Caco-2 (cell line): ENCODE measurements at regions not wholly inside any gene's neighbourhood (a gene's known extent, or its start where the extent isn't known, plus 50 kb on each side); places are given as distances from the start of the nearest gene placed in this dataset.

Experiments used
- BruUV-seq: library from RNA; stranded (reverse); fragments of 400-500 nt; replicated peaks from 2 replicates; lab custom pipeline; 2021; lab: Mats Ljungman, UMichigan
- CTCF ChIA-PET: fragments of 300-600 bp; sonication (Branson Sonifier 250); formaldehyde crosslinking; loops from one replicate; lab custom pipeline; 2022; ENCODE audit warnings: antibody characterized with exemption; lab: Charles Lee
- POLR2A ChIA-PET: fragments of 300-600 bp; sonication (Branson Sonifier 250); formaldehyde crosslinking; loops from one replicate; lab custom pipeline; 2022; ENCODE audit warnings: antibody characterized with exemption; lab: Charles Lee
- DNase-seq, 2 experiments: peaks; one replicate each; pipeline versions ENCODE4 v3.0.0 to v3.0.0-alpha.2; 2020 to 2022
- H3K27me3 ChIP-seq: replicated peaks from 2 replicates; pipeline ENCODE4 v1.6.0; 2011; ENCODE audit warnings: low read length; ENCODE audit not compliant: control insufficient read depth, insufficient read depth
- H3K36me3 ChIP-seq: 2 replicates; pipeline ENCODE4 v1.5.1; 2011; ENCODE audit warnings: low read length; ENCODE audit not compliant: control insufficient read depth, insufficient read depth
- H3K4me1 ChIP-seq: fragments of 250-450 bp; sonication (Bioruptor Pico); 2 replicates; pipeline ENCODE4 v1.5.1; 2020; ENCODE audit warnings: mild to moderate bottlenecking
- H3K4me3 ChIP-seq: 2 replicates; pipeline ENCODE4 v1.5.1; 2011; ENCODE audit warnings: low read depth, mild to moderate bottlenecking, control low read depth, low read length
- H3K9me3 ChIP-seq: fragments of 250-450 bp; sonication (Bioruptor Pico); 2 replicates; pipeline ENCODE4 v1.5.1; 2020; ENCODE audit warnings: mild to moderate bottlenecking, moderate library complexity
- H3K27ac Mint-ChIP-seq: one replicate; pipeline ENCODE4 v1.8.0; 2022; ENCODE audit warnings: mixed read lengths; ENCODE audit not compliant: unreplicated experiment
- H3K27me3 Mint-ChIP-seq: one replicate; pipeline ENCODE4 v1.8.0; 2022; ENCODE audit warnings: mixed read lengths; ENCODE audit not compliant: insufficient read depth, unreplicated experiment
- H3K36me3 Mint-ChIP-seq: one replicate; pipeline ENCODE4 v1.8.0; 2022; ENCODE audit warnings: mild to moderate bottlenecking, mixed read lengths; ENCODE audit not compliant: insufficient read depth, unreplicated experiment
- H3K4me1 Mint-ChIP-seq: one replicate; pipeline ENCODE4 v1.8.0; 2022; ENCODE audit warnings: low read depth, mixed read lengths; ENCODE audit not compliant: unreplicated experiment
- H3K4me3 Mint-ChIP-seq: one replicate; pipeline ENCODE4 v1.8.0; 2022; ENCODE audit warnings: mild to moderate bottlenecking, moderate library complexity, mixed read lengths; ENCODE audit not compliant: unreplicated experiment
- H3K9me3 Mint-ChIP-seq: one replicate; pipeline ENCODE4 v1.8.0; 2022; ENCODE audit warnings: mixed read lengths; ENCODE audit not compliant: unreplicated experiment
- intact Hi-C: fragments of 100-400 bp; cut with micrococcal nuclease; formaldehyde crosslinking; loops from one replicate; pipeline ENCODE4 v1.10.0; 2022; ENCODE audit not compliant: unreplicated experiment
- TF ChIP-seq, protein P1 (sequence below), 2 experiments: fragments of 200-600 bp in 1 of 2; IDR thresholded peaks; 1 replicate in 1 of 2; 2 replicates in 1 of 2; pipeline versions ENCODE4 v1.5.1 to v1.8.0; 2011 to 2022; ENCODE audit warnings: antibody characterized with exemption in 1 of 2, control low read depth in 1 of 2, inconsistent platforms in 1 of 2, low read depth in 1 of 2, low read length in 1 of 2, mild to moderate bottlenecking in 1 of 2, moderate library complexity in 1 of 2; ENCODE audit not compliant: insufficient read depth in 1 of 2, severe bottlenecking in 1 of 2, unreplicated experiment in 1 of 2

DNA sequence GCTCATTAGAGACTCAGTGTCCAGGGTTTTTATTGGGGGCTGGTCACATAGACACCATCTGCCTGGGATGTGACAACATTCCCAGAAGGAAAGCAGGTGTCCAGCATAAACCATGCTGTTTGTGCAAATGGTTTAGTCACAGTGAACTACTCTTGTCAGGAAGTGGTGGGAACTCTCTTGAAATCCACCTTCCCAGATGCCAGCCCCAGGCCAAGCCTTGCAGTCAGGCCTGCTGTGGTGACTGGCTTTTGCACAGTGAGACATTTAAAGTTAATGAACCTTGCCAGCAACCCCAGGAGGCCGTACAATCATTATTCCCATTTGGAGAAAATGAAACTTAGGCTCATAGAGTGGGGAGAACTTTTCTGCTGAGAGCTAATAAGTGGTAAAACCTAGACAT is 242.5 kb upstream of the KCNG1 start:
- Mint-ChIP-seq H3K27me3 (no peaks in the 10 kb centered on the region), H3K4me3 (no peak overlapping the region), H3K36me3 (no peaks in the 10 kb centered on the region), H3K4me1 (peaks cover 9% of the 10 kb centered on the region), H3K9me3 (peaks cover 16% of the 10 kb centered on the region), H3K27ac (no peak overlapping the region)
- peaks cover 2% of the 10 kb centered on the region; the same call in 1 of the 2 replicates for H3K4me1 ChIP-seq
- intact Hi-C loops: no loop called here
- BruUV-seq: no TSS peak
- no peak overlapping the region for H3K4me3 ChIP-seq
- CTCF ChIA-PET: no interaction called here
- no peaks in the 10 kb centered on the region for H3K27me3 ChIP-seq
- POLR2A ChIA-PET: no interaction called here
- no peaks in the 10 kb centered on the region for H3K36me3 ChIP-seq
- no peak for DNase-seq
- H3K9me3 ChIP-seq: peaks cover 22% of the 10 kb centered on the region
- TF ChIP-seq, protein P1, sequence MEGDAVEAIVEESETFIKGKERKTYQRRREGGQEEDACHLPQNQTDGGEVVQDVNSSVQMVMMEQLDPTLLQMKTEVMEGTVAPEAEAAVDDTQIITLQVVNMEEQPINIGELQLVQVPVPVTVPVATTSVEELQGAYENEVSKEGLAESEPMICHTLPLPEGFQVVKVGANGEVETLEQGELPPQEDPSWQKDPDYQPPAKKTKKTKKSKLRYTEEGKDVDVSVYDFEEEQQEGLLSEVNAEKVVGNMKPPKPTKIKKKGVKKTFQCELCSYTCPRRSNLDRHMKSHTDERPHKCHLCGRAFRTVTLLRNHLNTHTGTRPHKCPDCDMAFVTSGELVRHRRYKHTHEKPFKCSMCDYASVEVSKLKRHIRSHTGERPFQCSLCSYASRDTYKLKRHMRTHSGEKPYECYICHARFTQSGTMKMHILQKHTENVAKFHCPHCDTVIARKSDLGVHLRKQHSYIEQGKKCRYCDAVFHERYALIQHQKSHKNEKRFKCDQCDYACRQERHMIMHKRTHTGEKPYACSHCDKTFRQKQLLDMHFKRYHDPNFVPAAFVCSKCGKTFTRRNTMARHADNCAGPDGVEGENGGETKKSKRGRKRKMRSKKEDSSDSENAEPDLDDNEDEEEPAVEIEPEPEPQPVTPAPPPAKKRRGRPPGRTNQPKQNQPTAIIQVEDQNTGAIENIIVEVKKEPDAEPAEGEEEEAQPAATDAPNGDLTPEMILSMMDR (IDR thresholded peaks at IDR 0.05; ENCODE audit: insufficient read depth in 1 of 2, low read depth in 1 of 2, low read length in 1 of 2, severe bottlenecking in 1 of 2, unreplicated experiment in 1 of 2): no peak

DNA sequence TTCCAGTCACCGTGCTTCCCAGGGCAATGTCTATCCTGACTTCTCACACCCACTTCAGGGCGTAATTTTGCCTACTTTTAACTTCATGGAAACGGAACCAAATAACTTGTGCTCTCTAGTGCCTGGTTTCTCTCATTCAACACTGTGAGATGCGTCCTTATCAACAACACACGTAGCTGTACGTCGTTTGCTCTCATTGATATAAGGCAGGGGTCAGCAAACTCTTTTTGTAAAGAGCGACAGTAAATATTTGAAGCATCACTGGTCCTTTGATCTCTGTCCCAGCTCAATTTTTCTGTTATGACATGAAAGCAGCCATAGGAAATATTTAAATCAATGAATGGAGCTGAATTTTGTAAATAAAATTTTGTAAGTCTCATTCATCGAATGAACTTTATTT is 239.3 kb upstream of the KCNG1 start:
- no peaks in the 10 kb centered on the region for H3K27me3 ChIP-seq
- intact Hi-C loops: no loop called here
- no TSS peak for BruUV-seq
- H3K27me3 Mint-ChIP-seq: no peaks in the 10 kb centered on the region
- H3K27ac Mint-ChIP-seq: no peak overlapping the region
- peaks cover 44% of the 10 kb centered on the region for H3K9me3 ChIP-seq
- CTCF ChIA-PET: no interaction called here
- H3K4me3 ChIP-seq: no peak overlapping the region
- H3K4me1 Mint-ChIP-seq: peaks cover 37% of the 10 kb centered on the region
- peaks cover 7% of the 10 kb centered on the region for H3K36me3 Mint-ChIP-seq
- no peaks in the 10 kb centered on the region for H3K36me3 ChIP-seq
- TF ChIP-seq, protein P1 (IDR thresholded peaks at IDR 0.05; ENCODE audit: insufficient read depth in 1 of 2, low read depth in 1 of 2, low read length in 1 of 2, severe bottlenecking in 1 of 2, unreplicated experiment in 1 of 2): no peak
- DNase-seq: no peak
- POLR2A ChIA-PET: no interaction called here
- no peak overlapping the region for H3K4me3 Mint-ChIP-seq
- peaks cover 28% of the 10 kb centered on the region for H3K4me1 ChIP-seq
- peaks cover 47% of the 10 kb centered on the region for H3K9me3 Mint-ChIP-seq

DNA sequence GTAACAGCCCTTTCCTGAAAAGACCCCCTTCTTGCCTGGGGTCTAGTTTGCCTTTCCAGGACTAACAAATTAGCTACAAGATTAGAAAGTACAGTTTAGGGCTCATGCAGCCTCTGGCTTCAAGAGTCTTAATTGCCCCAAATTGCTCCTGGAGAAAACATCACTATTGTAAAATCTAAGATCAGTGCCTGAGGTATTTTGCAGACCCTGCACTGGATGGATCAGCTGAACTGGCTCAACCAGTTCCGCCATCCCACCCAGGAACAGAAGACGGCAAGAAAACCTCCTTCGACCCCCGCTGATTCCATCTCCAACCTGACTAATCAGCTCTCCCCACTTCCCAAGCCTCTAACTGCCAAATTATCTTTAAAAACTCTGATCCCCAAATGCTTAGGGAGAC is 236.5 kb upstream of the KCNG1 start:
- Mint-ChIP-seq H3K4me1 (peaks cover 37% of the 10 kb centered on the region), H3K36me3 (peaks cover 7% of the 10 kb centered on the region), H3K27me3 (no peaks in the 10 kb centered on the region), H3K4me3 (peak overlapping the region; percentile 6), H3K27ac (peak overlapping the region; percentile 77), H3K9me3 (peaks cover 45% of the 10 kb centered on the region)
- intact Hi-C loops: no loop called here
- ChIA-PET POLR2A (no interaction called here), CTCF (interaction anchor here (1.1 kb wide), 1 partner anchor 272 kb away, joined by 3 read pairs; no protein-coding TSS in a partner anchor)
- TF ChIP-seq, protein P1 (IDR thresholded peaks at IDR 0.05; ENCODE audit: insufficient read depth in 1 of 2, low read depth in 1 of 2, low read length in 1 of 2, severe bottlenecking in 1 of 2, unreplicated experiment in 1 of 2): no peak
- no TSS peak for BruUV-seq
- no peaks in the 10 kb centered on the region for H3K36me3 ChIP-seq
- no peak overlapping the region for H3K4me3 ChIP-seq
- peaks cover 30% of the 10 kb centered on the region for H3K9me3 ChIP-seq
- peaks cover 28% of the 10 kb centered on the region for H3K4me1 ChIP-seq
- DNase-seq: peak; percentile 43 to 66
- H3K27me3 ChIP-seq: no peaks in the 10 kb centered on the region
